Stimulated activated naive B cell treated with anti-CD40 and anti-IgM and Interleukin-4, amounts not matched to agents 10 μg/mL and 1 μg/mL and 100 μg/mL, for 72 hours (primary cell): ENCODE measurements at regions not wholly inside any gene's neighbourhood (a gene's known extent, or its start where the extent isn't known, plus 50 kb on each side); places are given as distances from the start of the nearest gene placed in this dataset.

Experiments used
- ATAC-seq, 2 donors: fragments of 150-1000 bp; cut with Tn5 transposase; replicated peaks; 2 replicates each; pipeline ENCODE4 v1.10.0; 2021; ENCODE audit warnings: moderate library complexity in 1 of 2
- DNase-seq: peaks from one replicate; pipeline ENCODE4 v3.0.0; 2021
- H3K27ac Mint-ChIP-seq: one replicate; pipeline ENCODE4 v1.8.0; 2022; ENCODE audit warnings: mild to moderate bottlenecking, mixed read lengths
- H3K27me3 Mint-ChIP-seq, 2 donors: one replicate each; pipeline ENCODE4 v1.8.0; 2022; ENCODE audit warnings: mixed read lengths in 2 of 2
- H3K36me3 Mint-ChIP-seq, 2 donors: one replicate each; pipeline ENCODE4 v1.8.0; 2022; ENCODE audit warnings: mixed read lengths in 2 of 2, mild to moderate bottlenecking in 1 of 2
- H3K4me1 Mint-ChIP-seq, 2 donors: one replicate each; pipeline ENCODE4 v1.8.0; 2022; ENCODE audit warnings: mixed read lengths in 2 of 2, mild to moderate bottlenecking in 1 of 2
- H3K4me3 Mint-ChIP-seq, 2 donors: one replicate each; pipeline ENCODE4 v1.8.0; 2022; ENCODE audit warnings: mild to moderate bottlenecking in 2 of 2, mixed read lengths in 2 of 2, moderate library complexity in 1 of 2
- H3K9me3 Mint-ChIP-seq, 2 donors: one replicate each; pipeline ENCODE4 v1.8.0; 2022; ENCODE audit warnings: mixed read lengths in 2 of 2, mild to moderate bottlenecking in 1 of 2

GRCh38 chr4:27288496-27288895, 427.9 kb downstream of the STIM2 start:
- H3K36me3 Mint-ChIP-seq = no peaks in the 10 kb centered on the region
- H3K27me3 Mint-ChIP-seq = peaks cover 0 to 14% of the 10 kb centered on the region in 2 donors
- no peak overlapping the region for H3K4me3 Mint-ChIP-seq
- ATAC-seq (no peak), DNase-seq (no peak)
- H3K27ac Mint-ChIP-seq = no peak overlapping the region
- peaks cover 0 to 1% of the 10 kb centered on the region in 2 donors for H3K9me3 Mint-ChIP-seq
- no peaks in the 10 kb centered on the region for H3K4me1 Mint-ChIP-seq

- Mint-ChIP-seq H3K27me3 (peaks cover 0 to 14% of the 10 kb centered on the region in 2 donors), H3K4me3 (no peak overlapping the region), H3K9me3 (no peaks in the 10 kb centered on the region), H3K36me3 (no peaks in the 10 kb centered on the region), H3K27ac (no peak overlapping the region), H3K4me1 (no peaks in the 10 kb centered on the region)
- ATAC-seq = no peak
- no peak for DNase-seq
These were observed 429.1 kb downstream of the STIM2 start for GRCh38 chr4:27289704-27290103.

DNA sequence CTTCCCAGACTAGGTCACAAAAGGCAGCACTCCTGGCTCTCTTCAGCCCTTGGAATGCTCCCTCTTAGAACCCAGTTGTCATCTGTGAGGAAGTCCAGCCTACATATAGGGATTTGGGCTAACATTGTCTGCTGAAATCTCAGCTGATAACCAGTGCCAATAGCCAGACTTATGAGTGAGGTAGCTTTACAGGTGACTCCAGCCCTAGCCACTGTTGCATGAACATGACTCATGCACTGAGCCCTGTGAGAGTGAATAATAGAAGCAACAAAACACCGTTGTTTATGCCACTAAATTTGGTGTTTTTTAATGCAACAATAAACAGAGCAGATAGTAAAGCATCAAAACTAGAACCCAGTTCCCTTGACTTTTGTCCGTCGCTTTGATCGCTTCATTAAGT, 433.2 kb downstream of the STIM2 start:
- ATAC-seq = no peak

DNA sequence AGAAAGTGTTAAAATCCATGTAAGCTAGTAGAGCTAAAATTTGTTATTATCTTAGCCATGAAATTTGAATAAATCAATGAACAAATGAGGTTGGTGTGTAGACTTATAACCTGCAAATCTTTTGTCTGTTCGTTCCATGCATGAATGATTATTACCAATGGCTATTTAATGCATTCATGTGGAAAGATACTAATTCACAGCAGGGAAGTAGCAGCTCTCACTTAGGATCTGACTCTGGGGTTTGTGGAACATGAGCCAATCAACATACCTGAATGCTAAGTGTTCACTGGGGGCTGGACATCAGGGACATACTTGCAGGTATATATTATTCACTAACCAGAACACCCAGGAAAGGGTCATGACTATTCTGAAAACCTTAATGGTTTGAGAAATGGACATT, 444.1 kb downstream of the STIM2 start:
- no peak overlapping the region for H3K27ac Mint-ChIP-seq
- peaks cover 0 to 5% of the 10 kb centered on the region in 2 donors for H3K27me3 Mint-ChIP-seq
- H3K4me3 Mint-ChIP-seq = no peak overlapping the region
- ATAC-seq (no peak), DNase-seq (no peak)
- H3K9me3 Mint-ChIP-seq = peaks cover 6 to 16% of the 10 kb centered on the region in 2 donors
- no peaks in the 10 kb centered on the region for H3K36me3 Mint-ChIP-seq
- H3K4me1 Mint-ChIP-seq = no peaks in the 10 kb centered on the region

More for the DNA sequence above, 433.2 kb downstream of the STIM2 start:
- Mint-ChIP-seq H3K36me3 (no peaks in the 10 kb centered on the region), H3K27me3 (peaks cover 0 to 9% of the 10 kb centered on the region in 2 donors), H3K27ac (no peak overlapping the region), H3K9me3 (peaks cover 0 to under 1% of the 10 kb centered on the region in 2 donors), H3K4me3 (no peak overlapping the region), H3K4me1 (no peaks in the 10 kb centered on the region)
- no peak for DNase-seq

GRCh38 chr4:27305246-27305645, 444.6 kb downstream of the STIM2 start:
- peaks cover 6 to 16% of the 10 kb centered on the region in 2 donors for H3K9me3 Mint-ChIP-seq
- no peaks in the 10 kb centered on the region for H3K4me1 Mint-ChIP-seq
- no peak overlapping the region for H3K27ac Mint-ChIP-seq
- H3K36me3 Mint-ChIP-seq = no peaks in the 10 kb centered on the region
- ATAC-seq (no peak), DNase-seq (no peak)
- H3K27me3 Mint-ChIP-seq = peaks cover 0 to 5% of the 10 kb centered on the region in 2 donors
- H3K4me3 Mint-ChIP-seq = no peak overlapping the region

DNA sequence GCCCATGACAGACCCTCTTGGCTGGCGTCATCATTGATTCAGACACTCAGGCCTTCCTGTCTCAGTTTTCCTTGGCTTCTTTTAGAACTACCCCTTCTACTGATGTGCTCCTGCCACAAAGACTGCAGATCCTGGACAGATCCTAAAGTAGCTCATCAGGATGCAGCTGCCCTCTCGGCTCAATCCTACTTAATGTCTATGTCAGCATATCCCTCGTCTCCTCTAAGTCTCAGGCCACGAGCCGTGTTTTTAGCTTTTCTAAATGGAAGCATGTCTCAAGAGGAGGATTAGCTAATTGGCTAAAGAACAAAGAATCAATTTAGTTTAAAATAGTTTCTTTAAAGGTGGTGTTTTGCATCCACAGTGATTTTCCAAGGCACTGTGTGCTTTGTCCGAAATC, 447.7 kb downstream of the STIM2 start:
- peaks cover 7 to 10% of the 10 kb centered on the region in 2 donors for H3K27me3 Mint-ChIP-seq
- no peak overlapping the region for H3K27ac Mint-ChIP-seq
- H3K36me3 Mint-ChIP-seq = no peaks in the 10 kb centered on the region
- DNase-seq (no peak), ATAC-seq (no peak)
- no peak overlapping the region for H3K4me3 Mint-ChIP-seq
- H3K4me1 Mint-ChIP-seq = no peaks in the 10 kb centered on the region
- peaks cover under 1 to 2% of the 10 kb centered on the region in 2 donors for H3K9me3 Mint-ChIP-seq

DNA sequence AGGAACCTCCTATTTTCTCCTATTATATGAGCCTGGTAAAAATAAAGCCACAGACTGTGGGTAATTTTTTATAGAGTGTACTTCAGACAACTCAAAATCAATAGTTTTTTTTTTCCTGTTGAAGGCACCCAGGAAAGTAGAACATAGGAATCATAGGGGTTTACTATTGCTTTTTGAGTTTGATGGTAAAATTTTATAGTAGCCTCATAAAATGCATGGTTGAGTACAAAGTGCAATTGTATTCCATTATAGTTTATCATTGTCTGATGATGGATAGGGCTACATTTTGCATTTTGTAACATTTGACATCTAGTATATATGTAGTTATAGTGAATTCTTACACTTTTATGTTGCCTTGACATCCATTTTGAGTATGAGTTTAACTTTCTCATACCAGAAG, 455.0 kb downstream of the STIM2 start:
- Mint-ChIP-seq H3K4me3 (no peak overlapping the region), H3K36me3 (no peaks in the 10 kb centered on the region), H3K27ac (no peak overlapping the region), H3K27me3 (peaks cover 15 to 18% of the 10 kb centered on the region in 2 donors), H3K4me1 (peaks cover 4 to 6% of the 10 kb centered on the region in 2 donors), H3K9me3 (peaks cover 0 to 4% of the 10 kb centered on the region in 2 donors)
- DNase-seq = no peak
- no peak for ATAC-seq

DNA sequence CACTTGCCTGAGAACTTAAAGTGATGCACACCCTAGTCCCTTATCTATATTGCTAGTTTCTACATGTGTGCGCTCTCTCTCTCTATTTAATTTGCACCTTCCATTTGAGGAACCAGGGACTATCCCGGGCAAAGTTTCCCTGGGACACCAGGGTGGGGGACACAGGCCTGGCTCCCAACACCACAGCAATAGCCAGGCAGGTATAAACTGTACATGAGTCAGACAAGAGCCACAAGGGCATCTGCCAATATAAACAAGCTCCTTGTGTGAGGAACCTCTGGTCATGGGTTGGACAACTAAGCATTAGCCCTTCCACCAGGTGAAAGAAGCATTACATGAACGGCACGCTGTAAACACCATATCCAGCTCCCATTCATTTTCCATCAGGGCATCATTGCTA, 455.5 kb downstream of the STIM2 start:
- no peaks in the 10 kb centered on the region for H3K36me3 Mint-ChIP-seq
- peaks cover 4 to 6% of the 10 kb centered on the region in 2 donors for H3K4me1 Mint-ChIP-seq
- ATAC-seq (no peak), DNase-seq (no peak)
- H3K27ac Mint-ChIP-seq = no peak overlapping the region
- no peak overlapping the region for H3K4me3 Mint-ChIP-seq
- H3K9me3 Mint-ChIP-seq = peaks cover 0 to 4% of the 10 kb centered on the region in 2 donors
- H3K27me3 Mint-ChIP-seq = peaks cover 16 to 18% of the 10 kb centered on the region in 2 donors

DNA sequence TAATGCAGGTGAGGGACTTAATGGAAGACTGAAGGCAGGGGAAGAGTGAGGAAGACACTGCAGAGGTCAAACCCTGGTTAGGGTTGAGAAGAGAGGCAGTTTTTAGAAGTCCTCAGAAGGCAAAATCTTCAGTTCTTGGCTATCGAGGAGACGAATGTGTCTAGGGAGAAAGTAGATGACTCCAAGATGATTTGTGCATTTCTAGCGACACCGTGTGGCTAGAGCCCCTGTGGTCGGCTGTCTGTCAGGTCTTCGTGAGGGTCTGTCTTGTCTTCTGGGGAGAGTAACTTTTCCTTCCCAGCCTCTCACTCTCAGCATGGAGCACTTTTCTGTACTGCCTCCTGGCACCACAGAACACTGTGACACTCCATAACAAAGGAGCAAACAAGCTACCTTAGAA, 458.1 kb downstream of the STIM2 start:
- Mint-ChIP-seq H3K27ac (no peak overlapping the region), H3K27me3 (peaks cover 12 to 13% of the 10 kb centered on the region in 2 donors), H3K9me3 (peaks cover 0 to 1% of the 10 kb centered on the region in 2 donors), H3K4me3 (no peak overlapping the region), H3K4me1 (peaks cover 4 to 6% of the 10 kb centered on the region in 2 donors), H3K36me3 (no peaks in the 10 kb centered on the region)
- DNase-seq (peak; percentile 11), ATAC-seq (peak; percentile 36 to 44)

DNA sequence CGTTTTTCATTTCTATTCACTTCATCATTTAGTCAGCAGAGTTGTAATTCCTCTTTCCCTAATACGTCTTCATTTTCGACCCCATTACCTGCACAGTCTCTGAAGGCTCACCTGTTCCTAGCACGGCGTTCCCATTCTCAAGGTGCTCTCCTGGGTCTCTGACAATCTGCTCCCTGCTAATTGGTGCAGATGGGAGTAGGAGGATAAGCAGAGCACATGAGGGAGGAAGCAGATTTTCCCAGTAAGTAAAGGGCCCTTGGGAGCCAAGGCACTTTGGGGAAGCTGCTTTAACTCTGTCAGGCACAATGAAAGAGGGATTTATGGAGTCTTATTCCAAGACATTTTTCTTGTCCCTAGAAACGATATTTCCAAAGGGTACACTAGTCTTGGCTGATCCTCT, 466.4 kb downstream of the STIM2 start:
- H3K27ac Mint-ChIP-seq = no peak overlapping the region
- H3K9me3 Mint-ChIP-seq = no peaks in the 10 kb centered on the region
- ATAC-seq = no peak
- no peaks in the 10 kb centered on the region for H3K36me3 Mint-ChIP-seq
- DNase-seq = no peak
- no peaks in the 10 kb centered on the region for H3K4me1 Mint-ChIP-seq
- no peak overlapping the region for H3K4me3 Mint-ChIP-seq
- H3K27me3 Mint-ChIP-seq = no peaks in the 10 kb centered on the region

GRCh38 chr4:27327421-27328181, 467.0 kb downstream of the STIM2 start:
- H3K9me3 Mint-ChIP-seq = no peaks in the 10 kb centered on the region
- H3K27ac Mint-ChIP-seq = no peak overlapping the region
- H3K27me3 Mint-ChIP-seq = no peaks in the 10 kb centered on the region
- no peak overlapping the region for H3K4me3 Mint-ChIP-seq
- DNase-seq (no peak), ATAC-seq (peak; percentile 18 to 23)
- no peaks in the 10 kb centered on the region for H3K36me3 Mint-ChIP-seq
- no peaks in the 10 kb centered on the region for H3K4me1 Mint-ChIP-seq

GRCh38 chr4:27338530-27338929, 477.9 kb downstream of the STIM2 start:
- Mint-ChIP-seq H3K36me3 (no peaks in the 10 kb centered on the region), H3K4me3 (no peak overlapping the region), H3K27ac (no peak overlapping the region), H3K9me3 (no peaks in the 10 kb centered on the region), H3K27me3 (peaks cover under 1 to 6% of the 10 kb centered on the region in 2 donors), H3K4me1 (no peaks in the 10 kb centered on the region)
- DNase-seq = no peak
- no peak for ATAC-seq

DNA sequence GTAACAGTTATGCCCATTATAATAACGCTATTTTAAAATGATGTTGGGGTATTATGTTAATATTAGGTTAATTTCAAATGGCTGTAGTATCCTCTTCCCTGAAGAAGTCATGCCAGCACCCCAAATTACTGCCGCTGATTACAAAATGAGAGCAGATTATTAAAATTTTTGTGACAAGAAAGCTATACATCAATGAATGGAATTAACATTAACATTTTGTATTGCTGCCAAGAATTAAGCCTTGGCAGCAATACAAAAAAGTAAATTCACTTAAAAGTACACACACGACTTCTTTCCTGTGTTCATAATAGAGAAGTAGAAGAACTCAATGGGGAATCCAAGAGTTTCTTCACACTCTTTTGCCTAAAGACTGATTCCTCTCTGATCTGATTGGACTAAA, 482.8 kb downstream of the STIM2 start:
- ATAC-seq (no peak), DNase-seq (no peak)
- no peaks in the 10 kb centered on the region for H3K9me3 Mint-ChIP-seq
- no peak overlapping the region for H3K27ac Mint-ChIP-seq
- no peaks in the 10 kb centered on the region for H3K4me1 Mint-ChIP-seq
- peaks cover 3 to 6% of the 10 kb centered on the region in 2 donors for H3K27me3 Mint-ChIP-seq
- no peak overlapping the region for H3K4me3 Mint-ChIP-seq
- no peaks in the 10 kb centered on the region for H3K36me3 Mint-ChIP-seq

- no peaks in the 10 kb centered on the region for H3K4me1 Mint-ChIP-seq
- H3K9me3 Mint-ChIP-seq = no peaks in the 10 kb centered on the region
- H3K36me3 Mint-ChIP-seq = no peaks in the 10 kb centered on the region
- H3K4me3 Mint-ChIP-seq = no peak overlapping the region
- H3K27ac Mint-ChIP-seq = no peak overlapping the region
- no peaks in the 10 kb centered on the region for H3K27me3 Mint-ChIP-seq
- DNase-seq (no peak), ATAC-seq (no peak)
These were observed 489.5 kb downstream of the STIM2 start for GRCh38 chr4:27350161-27350560.

GRCh38 chr4:27357283-27357682, 496.6 kb downstream of the STIM2 start:
- H3K4me3 Mint-ChIP-seq = no peak overlapping the region
- no peak for DNase-seq

More at GRCh38 chr4:27357283-27357682, 496.6 kb downstream of the STIM2 start:
- no peaks in the 10 kb centered on the region for H3K9me3 Mint-ChIP-seq
- H3K27ac Mint-ChIP-seq = no peak overlapping the region
- no peaks in the 10 kb centered on the region for H3K4me1 Mint-ChIP-seq
- no peaks in the 10 kb centered on the region for H3K36me3 Mint-ChIP-seq
- peaks cover 0 to 3% of the 10 kb centered on the region in 2 donors for H3K27me3 Mint-ChIP-seq
- no peak for ATAC-seq
